ENCODE measurements at regions not wholly inside any gene's neighbourhood (a gene's known extent, or its start where the extent isn't known, plus 50 kb on each side); places are given as distances from the start of the nearest gene placed in this dataset.
"Not testable (repeated sequence)": the region's sequence is repeated elsewhere in the genome, so short reads cannot be mapped to it uniquely, and the experiment has no call there.

DNA sequence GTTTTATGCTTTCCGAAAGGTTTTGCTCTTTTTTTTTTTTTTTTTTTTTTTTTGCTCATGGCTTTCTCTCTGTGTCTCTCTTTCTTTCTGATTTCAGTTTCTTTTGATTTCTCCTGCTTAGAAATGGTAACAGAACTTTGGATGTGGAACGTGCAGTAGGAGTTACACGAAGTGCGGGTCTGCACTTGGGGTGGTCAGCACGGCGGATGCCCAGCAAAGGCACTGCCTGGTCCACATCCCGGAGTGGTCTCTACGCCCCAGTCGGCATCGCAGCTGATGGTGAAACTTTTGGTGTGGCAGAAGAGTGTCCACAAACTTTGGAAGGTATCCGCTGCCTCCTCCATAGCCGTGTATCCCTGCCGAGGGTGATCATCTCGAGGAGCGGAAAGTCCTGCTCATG is 385.2 kb downstream of the ZNF716 start:
- H3K9me3 Mint-ChIP-seq; H3K27me3 Mint-ChIP-seq (ENCODE audit: low read depth); H3K4me3 Mint-ChIP-seq (ENCODE audit: low read depth); intact Hi-C loops (cut with micrococcal nuclease); H3K36me3 Mint-ChIP-seq (ENCODE audit: low read depth); DNase-seq (ENCODE audit: low spot score); H3K27ac Mint-ChIP-seq; H3K4me1 Mint-ChIP-seq (ENCODE audit: low read depth): not testable (repeated sequence)

DNA sequence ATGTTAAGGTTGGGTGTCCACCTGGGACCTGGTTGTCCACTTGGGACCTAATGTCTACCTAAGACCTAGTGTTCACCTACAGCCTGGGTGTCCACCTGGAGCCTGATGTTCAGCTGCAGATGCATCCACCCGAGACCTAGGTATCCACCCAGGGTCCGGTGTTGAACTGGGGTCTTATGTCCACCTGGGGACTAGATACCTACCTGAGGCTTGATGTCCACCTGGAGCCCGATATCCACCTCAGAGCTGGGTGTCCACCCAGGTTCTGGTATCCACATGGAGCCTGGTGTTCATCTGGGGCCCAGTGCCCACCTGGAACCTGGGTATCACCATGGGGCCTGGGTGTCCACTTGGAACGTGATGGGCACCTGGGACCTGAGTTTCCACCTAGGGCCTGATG is 389.2 kb downstream of the ZNF716 start:
- H3K27me3 Mint-ChIP-seq (ENCODE audit: low read depth); H3K9me3 Mint-ChIP-seq; DNase-seq (ENCODE audit: low spot score); H3K4me3 Mint-ChIP-seq (ENCODE audit: low read depth); H3K4me1 Mint-ChIP-seq (ENCODE audit: low read depth); H3K27ac Mint-ChIP-seq; H3K36me3 Mint-ChIP-seq (ENCODE audit: low read depth); intact Hi-C loops (cut with micrococcal nuclease): not testable (repeated sequence)

DNA sequence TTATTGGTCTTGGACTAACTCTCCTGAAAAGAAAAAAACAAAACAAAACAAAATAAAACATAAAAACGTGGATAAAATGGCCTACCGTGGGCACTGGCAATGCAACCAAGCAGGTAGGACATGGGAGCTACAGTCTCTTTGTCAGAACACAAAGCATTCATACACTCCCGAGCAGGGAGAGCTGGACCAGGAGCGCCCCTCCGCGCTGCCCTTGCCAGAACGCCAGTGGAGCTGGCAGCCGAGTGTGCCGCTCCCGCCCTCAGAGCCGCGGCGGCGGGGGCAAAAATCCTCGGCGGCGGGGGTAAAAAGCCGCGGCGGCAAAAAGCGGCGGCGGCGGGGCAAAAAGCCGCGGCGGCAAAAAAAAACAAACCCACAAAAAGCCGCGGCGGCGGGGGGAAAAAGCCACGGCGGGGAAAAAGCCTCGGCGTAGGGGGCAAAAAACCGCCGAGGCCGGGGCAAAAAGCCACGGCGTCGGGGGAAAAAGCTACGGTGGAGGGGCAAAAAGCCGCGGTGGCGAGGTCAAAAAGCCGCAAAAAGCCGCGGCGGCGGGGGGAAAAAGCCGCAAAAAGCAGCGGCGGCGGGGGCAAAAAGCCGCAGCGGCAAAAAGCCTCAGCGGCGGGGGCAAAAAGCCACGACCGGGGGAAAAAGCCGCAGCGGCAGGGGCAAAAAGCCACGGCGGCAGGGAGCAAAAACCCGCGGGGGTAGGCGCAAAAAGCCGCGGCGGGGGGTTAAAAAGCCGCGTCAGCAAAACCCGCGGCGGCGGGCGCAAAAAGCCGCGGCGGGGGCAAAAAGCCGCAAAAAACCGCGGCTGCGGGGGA is 418.1 kb downstream of the ZNF716 start:
- H3K27me3 Mint-ChIP-seq (ENCODE audit: low read depth): peaks cover 10% of the 10 kb centered on the region
- no peak for DNase-seq (ENCODE audit: low spot score)
- peaks cover 3% of the 10 kb centered on the region for H3K36me3 Mint-ChIP-seq (ENCODE audit: low read depth)
- H3K4me1 Mint-ChIP-seq (ENCODE audit: low read depth): no peaks in the 10 kb centered on the region
- H3K4me3 Mint-ChIP-seq (ENCODE audit: low read depth): no peak overlapping the region
- H3K9me3 Mint-ChIP-seq: peaks cover 39% of the 10 kb centered on the region
- no peak overlapping the region for H3K27ac Mint-ChIP-seq
- intact Hi-C loops (cut with micrococcal nuclease): no loop called here

DNA sequence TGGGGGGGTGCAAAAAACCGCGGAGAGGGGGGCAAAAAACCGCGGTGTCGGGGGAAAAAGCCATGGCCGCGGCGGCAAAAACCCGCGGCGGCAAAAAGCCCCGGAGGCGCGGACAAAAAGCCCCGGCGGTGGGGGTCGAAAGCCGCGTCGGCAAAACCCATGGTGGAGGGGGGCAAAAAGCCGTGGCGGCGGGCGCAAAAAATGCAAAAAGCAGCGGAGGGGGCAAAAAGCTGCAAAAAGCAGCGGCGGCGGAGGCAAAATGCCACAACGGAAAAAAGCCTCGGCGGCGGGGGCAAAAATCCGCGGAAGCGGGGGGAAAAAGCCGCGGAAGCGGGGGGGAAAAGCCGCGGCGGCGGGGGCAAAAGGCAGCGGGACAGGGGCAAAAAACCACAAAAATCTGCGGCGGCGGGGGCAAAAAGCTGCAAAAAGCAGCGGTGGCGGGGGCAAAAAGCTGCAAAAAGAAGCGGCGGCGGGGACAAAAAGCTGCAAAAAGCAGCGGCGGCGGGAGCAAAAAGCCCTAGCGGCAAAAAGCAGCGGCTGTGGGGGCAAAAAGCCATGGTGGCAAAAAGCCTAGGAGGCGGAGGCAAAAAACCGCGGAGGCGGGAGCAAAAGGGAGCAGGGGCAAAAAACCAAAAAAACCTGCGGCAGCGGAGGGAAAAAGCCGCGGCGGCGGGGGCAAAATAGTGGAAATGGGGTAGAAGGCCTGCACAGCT is 418.9 kb downstream of the ZNF716 start:
- H3K4me3 Mint-ChIP-seq (ENCODE audit: low read depth): no peak overlapping the region
- peaks cover 3% of the 10 kb centered on the region for H3K36me3 Mint-ChIP-seq (ENCODE audit: low read depth)
- H3K9me3 Mint-ChIP-seq: peaks cover 43% of the 10 kb centered on the region
- peaks cover 10% of the 10 kb centered on the region for H3K27me3 Mint-ChIP-seq (ENCODE audit: low read depth)
- no peaks in the 10 kb centered on the region for H3K4me1 Mint-ChIP-seq (ENCODE audit: low read depth)
- no peak for DNase-seq (ENCODE audit: low spot score)
- no peak overlapping the region for H3K27ac Mint-ChIP-seq
- intact Hi-C loops (cut with micrococcal nuclease): no loop called here

Data from activated T-helper 2 cell treated with anti-CD3 and anti-CD28 coated beads, Interferon-gamma antibody, Interleukin-2, Interleukin-4, amounts not matched to agents 10 μg/mL and 5 μg/mL and 100 μg/mL, durations not matched to agents 14 hours and 24 hours and 36 hours (primary cell).